Heart left ventricle (tissue), 13 donors: ENCODE measurements at regions not wholly inside any gene's neighbourhood (a gene's known extent, or its start where the extent isn't known, plus 50 kb on each side); places are given as distances from the start of the nearest gene placed in this dataset.

Source experiments
- POLR2A ChIP-seq, 2 donors: fragments of 450-650 bp; IDR thresholded peaks; one replicate each; pipeline ENCODE4 v1.6.1; 2017; ENCODE audit warnings: antibody characterized with exemption in 2 of 2, mild to moderate bottlenecking in 2 of 2, moderate library complexity in 2 of 2
- TF ChIP-seq, protein P1 (sequence below), 12 donors: fragments of 200-600 bp; sonication (generic) in 4 of 12; IDR thresholded peaks; one replicate each; pipeline versions ENCODE4 v1.5.0 to v1.8.0; 2018 to 2022; ENCODE audit warnings: antibody characterized with exemption in 12 of 12, mild to moderate bottlenecking in 5 of 12
- donor health status: ischemic (EF 13 %, LVEDD 7.1; RV severe dilation, severe dysfunction).
- donor health status: DM: no; HTN: yes; CAD: no.
- donor health status: DM: no; HTN: no; CAD: no.
- donor health status: ischemic (EF 25% LVEDD 6.9; RV normal size, moderate dysfunction).
- donor health status: ischemic (EF 25% LVEDD 5.7; RV mildly dilated, moderate dysfunction).
- donor health status: ischemic (EF 35%, LVEDD 5.7; RV mildly dilated, moderate dysfunction).
- donor health status: nonischemic (EF 11% LVEDD 7.7; RV severe dilation, severe dysfunction).
- donor health status: DM: yes; HTN: yes; CAD: no.
- donor health status: PGD.
- donor health status: ischemic (EF 29% LVEDD 5.4; RV normal size, mild dysfunction).
- donor health status: nonischemic (EF 23%, LVEDD 6.1; RV moderate dilation, normal function).

DNA sequence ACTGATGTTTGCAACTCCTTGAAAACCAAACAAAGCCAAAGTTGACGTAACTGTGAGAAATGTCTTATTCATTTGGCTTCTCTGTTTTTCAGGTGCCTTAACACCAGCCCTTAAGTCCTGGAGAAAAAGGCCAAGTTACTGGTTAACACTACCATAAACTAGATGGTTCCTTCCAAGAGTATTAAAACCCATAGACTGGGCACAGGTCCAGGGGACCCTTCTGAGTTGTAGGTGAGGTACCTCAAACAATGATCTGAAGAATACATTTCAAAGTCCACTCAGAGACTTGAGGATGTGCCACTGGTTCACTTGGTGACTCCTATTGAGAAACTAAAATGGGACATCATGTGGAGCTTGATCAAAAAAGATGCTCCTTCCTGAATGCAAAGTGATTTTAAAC lies 87.0 kb downstream of the NKX6-1 start:
- TF ChIP-seq, protein P1, sequence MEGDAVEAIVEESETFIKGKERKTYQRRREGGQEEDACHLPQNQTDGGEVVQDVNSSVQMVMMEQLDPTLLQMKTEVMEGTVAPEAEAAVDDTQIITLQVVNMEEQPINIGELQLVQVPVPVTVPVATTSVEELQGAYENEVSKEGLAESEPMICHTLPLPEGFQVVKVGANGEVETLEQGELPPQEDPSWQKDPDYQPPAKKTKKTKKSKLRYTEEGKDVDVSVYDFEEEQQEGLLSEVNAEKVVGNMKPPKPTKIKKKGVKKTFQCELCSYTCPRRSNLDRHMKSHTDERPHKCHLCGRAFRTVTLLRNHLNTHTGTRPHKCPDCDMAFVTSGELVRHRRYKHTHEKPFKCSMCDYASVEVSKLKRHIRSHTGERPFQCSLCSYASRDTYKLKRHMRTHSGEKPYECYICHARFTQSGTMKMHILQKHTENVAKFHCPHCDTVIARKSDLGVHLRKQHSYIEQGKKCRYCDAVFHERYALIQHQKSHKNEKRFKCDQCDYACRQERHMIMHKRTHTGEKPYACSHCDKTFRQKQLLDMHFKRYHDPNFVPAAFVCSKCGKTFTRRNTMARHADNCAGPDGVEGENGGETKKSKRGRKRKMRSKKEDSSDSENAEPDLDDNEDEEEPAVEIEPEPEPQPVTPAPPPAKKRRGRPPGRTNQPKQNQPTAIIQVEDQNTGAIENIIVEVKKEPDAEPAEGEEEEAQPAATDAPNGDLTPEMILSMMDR (IDR thresholded peaks at IDR 0.05): no peak
- no peak for TF ChIP-seq POLR2A (IDR thresholded peaks at IDR 0.05)
